NB4 (cell line): ENCODE measurements at regions not wholly inside any gene's neighbourhood (a gene's known extent, or its start where the extent isn't known, plus 50 kb on each side); places are given as distances from the start of the nearest gene placed in this dataset.
A peak's percentile ranks its signal among the peaks of the same experiment; 100 is the strongest.

Experiments used
- CTCF ChIP-seq: IDR thresholded peaks from one replicate; pipeline ENCODE4 v1.5.1; 2012; ENCODE audit warnings: low read depth, low read length
- MAX ChIP-seq: IDR thresholded peaks from 2 replicates; pipeline ENCODE4 v1.6.1; 2011; ENCODE audit warnings: low read depth, low read length
- MYC ChIP-seq: IDR thresholded peaks from 2 replicates; pipeline ENCODE4 v1.6.1; 2011; ENCODE audit warnings: low read depth, low read length
- POLR2A ChIP-seq: IDR thresholded peaks from 2 replicates; pipeline ENCODE4 v1.6.1; 2011; ENCODE audit warnings: mild to moderate bottlenecking; ENCODE audit not compliant: insufficient read length; ENCODE audit errors: extremely low read depth

- 0 out of 2 replicates have a peak, but pooled peaks have one; percentile 46 for TF ChIP-seq MYC
- TF ChIP-seq POLR2A = no peak
- no peak for TF ChIP-seq CTCF
- TF ChIP-seq MAX = no peak
Measured at GRCh38 chrX:40155589-40156469, 58.1 kb upstream of the BCOR start.
